ENCODE measurements at regions not wholly inside any gene's neighbourhood (a gene's known extent, or its start where the extent isn't known, plus 50 kb on each side); places are given as distances from the start of the nearest gene placed in this dataset.

GRCh38 chr1:101451888-101452287, 215.1 kb downstream of the S1PR1 start:
- Mint-ChIP-seq H3K36me3 (ENCODE audit: unreplicated experiment) (no peaks in the 10 kb centered on the region), H3K27me3 (ENCODE audit: unreplicated experiment) (no peaks in the 10 kb centered on the region), H3K4me1 (ENCODE audit: unreplicated experiment) (no peaks in the 10 kb centered on the region), H3K4me3 (ENCODE audit: unreplicated experiment) (no peak overlapping the region), H3K27ac (ENCODE audit: unreplicated experiment) (no peak overlapping the region), H3K9me3 (ENCODE audit: unreplicated experiment) (no peaks in the 10 kb centered on the region)
- no peak for DNase-seq (ENCODE audit: extremely low spot score, unreplicated experiment)
- no peak for TF ChIP-seq CTCF (IDR thresholded peaks at IDR 0.05)

- no peaks in the 10 kb centered on the region for H3K27me3 Mint-ChIP-seq (ENCODE audit: unreplicated experiment)
- H3K4me3 Mint-ChIP-seq (ENCODE audit: unreplicated experiment): no peak overlapping the region
- H3K27ac Mint-ChIP-seq (ENCODE audit: unreplicated experiment): no peak overlapping the region
- no peaks in the 10 kb centered on the region for H3K36me3 Mint-ChIP-seq (ENCODE audit: unreplicated experiment)
- no peak for TF ChIP-seq CTCF (IDR thresholded peaks at IDR 0.05)
- H3K9me3 Mint-ChIP-seq (ENCODE audit: unreplicated experiment): no peaks in the 10 kb centered on the region
- no peak for DNase-seq (ENCODE audit: extremely low spot score, unreplicated experiment)
- no peaks in the 10 kb centered on the region for H3K4me1 Mint-ChIP-seq (ENCODE audit: unreplicated experiment)
Observed at GRCh38 chr1:101452825-101453224, 216.0 kb downstream of the S1PR1 start.

- Mint-ChIP-seq H3K27me3 (ENCODE audit: unreplicated experiment) (no peaks in the 10 kb centered on the region), H3K4me1 (ENCODE audit: unreplicated experiment) (no peaks in the 10 kb centered on the region), H3K36me3 (ENCODE audit: unreplicated experiment) (no peaks in the 10 kb centered on the region), H3K9me3 (ENCODE audit: unreplicated experiment) (no peaks in the 10 kb centered on the region), H3K27ac (ENCODE audit: unreplicated experiment) (no peak overlapping the region), H3K4me3 (ENCODE audit: unreplicated experiment) (no peak overlapping the region)
- no peak for DNase-seq (ENCODE audit: extremely low spot score, unreplicated experiment)
- TF ChIP-seq CTCF (IDR thresholded peaks at IDR 0.05): no peak
Observed at GRCh38 chr1:101453844-101454243, 217.0 kb downstream of the S1PR1 start.

- no peak overlapping the region for H3K4me3 Mint-ChIP-seq (ENCODE audit: unreplicated experiment)
- H3K27me3 Mint-ChIP-seq (ENCODE audit: unreplicated experiment): no peaks in the 10 kb centered on the region
- H3K27ac Mint-ChIP-seq (ENCODE audit: unreplicated experiment): no peak overlapping the region
- no peaks in the 10 kb centered on the region for H3K4me1 Mint-ChIP-seq (ENCODE audit: unreplicated experiment)
- no peak for TF ChIP-seq CTCF (IDR thresholded peaks at IDR 0.05)
- H3K9me3 Mint-ChIP-seq (ENCODE audit: unreplicated experiment): no peaks in the 10 kb centered on the region
- DNase-seq (ENCODE audit: extremely low spot score, unreplicated experiment): no peak
- no peaks in the 10 kb centered on the region for H3K36me3 Mint-ChIP-seq (ENCODE audit: unreplicated experiment)
Observed at GRCh38 chr1:101455166-101455565, 218.3 kb downstream of the S1PR1 start.

- H3K27me3 Mint-ChIP-seq (ENCODE audit: unreplicated experiment): no peaks in the 10 kb centered on the region
- TF ChIP-seq CTCF (IDR thresholded peaks at IDR 0.05): no peak
- H3K9me3 Mint-ChIP-seq (ENCODE audit: unreplicated experiment): peaks cover 8% of the 10 kb centered on the region
- DNase-seq (ENCODE audit: extremely low spot score, unreplicated experiment): no peak
- H3K4me1 Mint-ChIP-seq (ENCODE audit: unreplicated experiment): no peaks in the 10 kb centered on the region
- no peaks in the 10 kb centered on the region for H3K36me3 Mint-ChIP-seq (ENCODE audit: unreplicated experiment)
- no peak overlapping the region for H3K4me3 Mint-ChIP-seq (ENCODE audit: unreplicated experiment)
- no peak overlapping the region for H3K27ac Mint-ChIP-seq (ENCODE audit: unreplicated experiment)
Observed at GRCh38 chr1:101460739-101461138, 223.9 kb downstream of the S1PR1 start.

All from osteocyte (in vitro differentiated cells).